ENCODE measurements at regions not wholly inside any gene's neighbourhood (a gene's known extent, or its start where the extent isn't known, plus 50 kb on each side); places are given as distances from the start of the nearest gene placed in this dataset.

- no peak for TF ChIP-seq SIN3A (IDR thresholded peaks at IDR 0.05; ENCODE audit: borderline replicate concordance, insufficient read depth, low read length)
- TF ChIP-seq FOXP2 (optimal IDR thresholded peaks at IDR 0.05; ENCODE audit: borderline replicate concordance, extremely low read depth, extremely low read length, insufficient read depth), result no peak
- TF ChIP-seq POLR2AphosphoS5 (IDR thresholded peaks at IDR 0.05; ENCODE audit: low read depth, low read length), result no peak
- no peak for TF ChIP-seq REST (IDR thresholded peaks at IDR 0.05; ENCODE audit: insufficient read depth in 1 of 2, low read depth in 2 of 2, low read length in 2 of 2)
- no peak for TF ChIP-seq TAF1 (IDR thresholded peaks at IDR 0.05; ENCODE audit: borderline replicate concordance, insufficient read depth, low read length)
Observed at GRCh38 chr6:8619853-8620252, 184.5 kb upstream of the SLC35B3 start.

DNA sequence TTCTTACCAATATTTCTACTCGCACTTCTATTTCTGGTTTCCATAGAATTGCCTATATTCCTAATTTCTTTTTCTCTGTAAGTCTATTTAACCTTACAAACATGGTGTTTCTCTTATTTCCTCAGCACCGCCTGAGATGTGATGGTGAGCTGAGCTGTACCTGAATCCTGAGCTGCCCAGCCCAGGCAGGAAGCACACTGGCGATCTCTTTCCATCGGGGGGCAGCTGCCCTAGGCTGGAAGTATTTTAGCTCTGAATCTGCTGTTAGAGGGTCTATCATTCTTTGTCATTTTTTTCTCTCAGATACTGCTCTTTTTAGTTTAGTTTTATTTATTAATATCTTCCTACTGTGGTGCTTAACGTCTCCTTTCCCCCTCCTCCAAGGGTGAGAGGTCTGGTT is 173.4 kb upstream of the SLC35B3 start:
- TF ChIP-seq POLR2AphosphoS5 (IDR thresholded peaks at IDR 0.05; ENCODE audit: low read depth, low read length) (no peak), REST (IDR thresholded peaks at IDR 0.05; ENCODE audit: insufficient read depth in 1 of 2, low read depth in 2 of 2, low read length in 2 of 2) (no peak), FOXP2 (optimal IDR thresholded peaks at IDR 0.05; ENCODE audit: borderline replicate concordance, extremely low read depth, extremely low read length, insufficient read depth) (no peak)

- TF ChIP-seq REST (IDR thresholded peaks at IDR 0.05; ENCODE audit: insufficient read depth in 1 of 2, low read depth in 2 of 2, low read length in 2 of 2), result no peak
- TF ChIP-seq FOXP2 (optimal IDR thresholded peaks at IDR 0.05; ENCODE audit: borderline replicate concordance, extremely low read depth, extremely low read length, insufficient read depth), result no peak
- no peak for TF ChIP-seq POLR2AphosphoS5 (IDR thresholded peaks at IDR 0.05; ENCODE audit: low read depth, low read length)
- TF ChIP-seq TAF1 (IDR thresholded peaks at IDR 0.05; ENCODE audit: borderline replicate concordance, insufficient read depth, low read length), result no peak
- no peak for TF ChIP-seq SIN3A (IDR thresholded peaks at IDR 0.05; ENCODE audit: borderline replicate concordance, insufficient read depth, low read length)
Observed at GRCh38 chr6:8589941-8590729, 154.8 kb upstream of the SLC35B3 start.

DNA sequence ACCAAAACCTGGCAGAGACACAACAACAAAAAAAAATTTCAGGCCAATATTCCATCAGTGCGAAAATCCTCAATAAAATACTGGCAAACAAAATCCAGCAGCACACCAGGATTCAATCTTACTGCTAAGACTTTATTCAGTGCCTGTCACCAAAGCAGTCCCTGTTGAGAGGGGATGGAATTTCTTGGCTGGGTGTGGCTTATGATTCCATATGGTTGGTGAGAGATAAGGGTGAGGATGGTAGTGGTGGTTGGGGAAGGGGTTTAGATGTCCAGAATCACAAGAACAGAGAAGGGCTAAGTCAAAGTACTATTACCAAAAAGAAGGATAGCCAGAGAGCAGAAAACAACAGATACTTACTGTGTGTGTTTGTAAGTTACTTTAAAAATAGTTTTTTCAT is 152.8 kb upstream of the SLC35B3 start:
- no peak for TF ChIP-seq TAF1 (IDR thresholded peaks at IDR 0.05; ENCODE audit: borderline replicate concordance, insufficient read depth, low read length)
- TF ChIP-seq FOXP2 (optimal IDR thresholded peaks at IDR 0.05; ENCODE audit: borderline replicate concordance, extremely low read depth, extremely low read length, insufficient read depth), result no peak
- TF ChIP-seq POLR2AphosphoS5 (IDR thresholded peaks at IDR 0.05; ENCODE audit: low read depth, low read length), result no peak
- no peak for TF ChIP-seq REST (IDR thresholded peaks at IDR 0.05; ENCODE audit: insufficient read depth in 1 of 2, low read depth in 2 of 2, low read length in 2 of 2)
- no peak for TF ChIP-seq SIN3A (IDR thresholded peaks at IDR 0.05; ENCODE audit: borderline replicate concordance, insufficient read depth, low read length)

Measured in PFSK-1 (cell line).